IMR-90 (cell line): ENCODE measurements at regions not wholly inside any gene's neighbourhood (a gene's known extent, or its start where the extent isn't known, plus 50 kb on each side); places are given as distances from the start of the nearest gene placed in this dataset.

Source experiments
- ATAC-seq: fragments of 200-7000 bp; cut with Tn5 transposase; 2 replicates; pipeline ENCODE4 v1.9.1; 2020; ENCODE audit warnings: low read depth, mild to moderate bottlenecking, moderate library complexity
- BruUV-seq: library from RNA; stranded (reverse); fragments of 400-500 nt; replicated peaks from 2 replicates; lab custom pipeline; 2021; lab: Mats Ljungman, UMichigan
- CTCF ChIA-PET: fragments of 300-600 bp; formaldehyde crosslinking; extraction: SDS; loops from one replicate; lab custom pipeline; 2021; ENCODE audit warnings: antibody characterized with exemption; lab: Yijun Ruan, JAX
- POLR2A ChIA-PET: fragments of 300-600 bp; sonication (Branson Sonifier 250); formaldehyde crosslinking; loops from one replicate; lab custom pipeline; 2022; ENCODE audit warnings: antibody characterized with exemption; ENCODE audit not compliant: unreplicated experiment; lab: Charles Lee
- DNase-seq: peaks from one replicate; pipeline ENCODE4 v3.0.0; 2013
- H2AFZ ChIP-seq: replicated peaks from 2 replicates; pipeline ENCODE3; 2013; ENCODE audit warnings: low read length, mild to moderate bottlenecking; ENCODE audit not compliant: poor library complexity
- H2AK5ac ChIP-seq: 2 replicates; pipeline ENCODE4 v1.6.1; 2013; ENCODE audit warnings: low read depth, low read length, inconsistent platforms
- H2AK9ac ChIP-seq: replicated peaks from 2 replicates; pipeline ENCODE3; 2013; ENCODE audit warnings: mild to moderate bottlenecking, low read depth, low read length, moderate library complexity; ENCODE audit not compliant: poor library complexity
- H2BK120ac ChIP-seq: 2 replicates; pipeline ENCODE4 v1.6.1; 2013; ENCODE audit warnings: low read depth, low read length, inconsistent platforms
- H2BK15ac ChIP-seq: 3 replicates; pipeline ENCODE4 v1.6.1; 2013; ENCODE audit warnings: low read depth, low read length, inconsistent platforms
- H2BK20ac ChIP-seq: 2 replicates; pipeline ENCODE4 v1.6.1; 2013; ENCODE audit warnings: low read depth, mild to moderate bottlenecking, inconsistent platforms, low read length, moderate library complexity
- H2BK5ac ChIP-seq: 2 replicates; pipeline ENCODE4 v1.6.1; 2013; ENCODE audit warnings: mild to moderate bottlenecking, low read depth, low read length, inconsistent platforms; ENCODE audit not compliant: poor library complexity, severe bottlenecking
- H3K14ac ChIP-seq: replicated peaks from 2 replicates; pipeline ENCODE4 v1.6.1; 2013; ENCODE audit warnings: low read depth, low read length, inconsistent platforms
- H3K18ac ChIP-seq: 2 replicates; pipeline ENCODE4 v1.6.1; 2013; ENCODE audit warnings: low read depth, low read length, control low read depth
- H3K23ac ChIP-seq: 2 replicates; pipeline ENCODE4 v1.6.1; 2013; ENCODE audit warnings: low read depth, low read length, inconsistent platforms
- H3K27ac ChIP-seq: 2 replicates; pipeline ENCODE4 v1.5.1; 2013; ENCODE audit warnings: mild to moderate bottlenecking, control low read depth, low read length; ENCODE audit not compliant: insufficient read depth
- H3K27me3 ChIP-seq: 2 replicates; pipeline ENCODE4 v1.6.1; 2013; ENCODE audit warnings: low read length; ENCODE audit not compliant: control insufficient read depth, insufficient read depth
- H3K36me3 ChIP-seq: 2 replicates; pipeline ENCODE4 v1.6.1; 2013; ENCODE audit warnings: low read length, mixed read lengths; ENCODE audit not compliant: control insufficient read depth, insufficient read depth
- H3K4ac ChIP-seq: 2 replicates; pipeline ENCODE4 v1.6.1; 2013; ENCODE audit warnings: low read depth, low read length, inconsistent platforms
- H3K4me1 ChIP-seq: 2 replicates; pipeline ENCODE4 v1.6.1; 2013; ENCODE audit warnings: low read length, mixed read lengths; ENCODE audit not compliant: control insufficient read depth, insufficient read depth
- H3K4me2 ChIP-seq: 2 replicates; pipeline ENCODE4 v1.6.1; 2013; ENCODE audit warnings: low read depth, mild to moderate bottlenecking, control low read depth, low read length, moderate library complexity
- H3K4me3 ChIP-seq: 2 replicates; pipeline ENCODE4 v1.5.1; 2013; ENCODE audit warnings: low read depth, mild to moderate bottlenecking, control low read depth, low read length, moderate library complexity; ENCODE audit not compliant: insufficient read depth
- H3K56ac ChIP-seq: 2 replicates; pipeline ENCODE4 v1.6.1; 2013; ENCODE audit warnings: low read length, inconsistent platforms; ENCODE audit not compliant: insufficient read depth; ENCODE audit errors: extremely low read depth
- H3K79me1 ChIP-seq, 2 experiments: 2 replicates each; pipeline ENCODE4 v1.6.1; 2013; ENCODE audit warnings: low read length in 2 of 2, inconsistent platforms in 1 of 2, low read depth in 1 of 2
- H3K9ac ChIP-seq: 2 replicates; pipeline ENCODE4 v1.6.1; 2013; ENCODE audit warnings: low read depth, low read length, control low read depth
- H3K9me1 ChIP-seq: 2 replicates; pipeline ENCODE4 v1.6.1; 2013; ENCODE audit warnings: low read length, inconsistent platforms; ENCODE audit not compliant: insufficient read depth
- H3K9me3 ChIP-seq: 2 replicates; pipeline ENCODE4 v1.6.1; 2013; ENCODE audit warnings: low read length; ENCODE audit not compliant: control insufficient read depth, insufficient read depth
- H4K20me1 ChIP-seq: 2 replicates; pipeline ENCODE4 v1.6.1; 2013; ENCODE audit warnings: low read length, inconsistent platforms; ENCODE audit not compliant: insufficient read depth
- H4K5ac ChIP-seq: 2 replicates; pipeline ENCODE4 v1.6.1; 2013; ENCODE audit warnings: mild to moderate bottlenecking, low read depth, low read length, control low read depth
- H4K8ac ChIP-seq, 2 experiments: 2 replicates each; pipeline ENCODE4 v1.6.1; 2013; ENCODE audit warnings: low read depth in 2 of 2, low read length in 2 of 2, control low read depth in 1 of 2, inconsistent platforms in 1 of 2
- H4K91ac ChIP-seq: 2 replicates; pipeline ENCODE4 v1.6.1; 2013; ENCODE audit warnings: low read depth, low read length, inconsistent platforms; ENCODE audit not compliant: insufficient read depth
- CEBPB ChIP-seq: IDR thresholded peaks from 2 replicates; pipeline ENCODE4 v1.6.1; 2012; ENCODE audit warnings: low read depth, low read length, improper control_type of control experiment
- CHD1 ChIP-seq: IDR thresholded peaks from 2 replicates; pipeline ENCODE4 v1.6.1; 2012; ENCODE audit warnings: low read depth, low read length, improper control_type of control experiment
- POLR2A ChIP-seq: IDR thresholded peaks from 2 replicates; pipeline ENCODE4 v1.6.1; 2012; ENCODE audit warnings: mild to moderate bottlenecking, low read depth, low read length
- WGBS, 2 experiments: methylation state at CpG; one replicate each; pipeline versions ENCODE4 v1.1.5 to v1.1.7; 2013; ENCODE audit warnings: missing lambda C conversion rate in 2 of 2; ENCODE audit not compliant: insufficient read length in 1 of 2; ENCODE audit errors: extremely low coverage in 2 of 2; 5-methylcytosine and 5-hydroxymethylcytosine counted together
- dilution Hi-C: fragments of 300-500 bp; cut with HindIII; formaldehyde crosslinking; loops from one replicate; pipeline ENCODE4 v1.14.3; 2018; ENCODE audit warnings: low sequenced_read_pairs; ENCODE audit not compliant: unreplicated experiment
- in situ Hi-C: fragments of 300-500 bp; cut with MboI; formaldehyde crosslinking; loops from 3 replicates; pipeline ENCODE4 v1.14.3; 2019; ENCODE audit warnings: low sequenced_read_pairs, inconsistent platforms, mixed read lengths
- intact Hi-C: fragments of 100-400 bp; cut with micrococcal nuclease; formaldehyde crosslinking; loops from 2 replicates; pipeline ENCODE4 v1.10.0; 2022
- TF ChIP-seq, protein P1 (sequence below): conservative IDR thresholded peaks from 2 replicates; pipeline ENCODE4 v1.5.1; 2012; ENCODE audit warnings: mild to moderate bottlenecking, low read depth, low read length, improper control_type of control experiment

DNA sequence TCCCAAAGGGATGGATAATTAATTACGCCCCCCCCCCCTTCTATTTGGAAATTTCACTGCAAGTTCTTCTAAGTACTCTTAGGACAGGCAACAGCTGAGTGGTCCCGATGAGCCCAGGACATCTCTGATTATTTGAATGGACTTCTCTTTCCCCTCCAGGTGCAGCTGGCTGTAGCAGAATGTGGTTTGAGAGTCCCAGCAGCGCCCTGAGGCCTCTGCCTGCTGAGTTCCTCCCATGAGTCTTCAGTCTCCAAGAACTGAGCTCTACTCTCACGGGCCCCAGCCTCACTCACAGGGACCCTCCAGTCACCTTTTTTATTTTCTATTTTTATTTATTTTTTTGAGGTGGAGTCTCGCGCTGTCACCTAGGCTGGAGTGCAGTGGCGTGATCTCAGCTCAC lies 63.6 kb upstream of the SFMBT2 start:
- no peak for ATAC-seq
- Histone ChIP-seq H3K4me1 (no peaks in the 10 kb centered on the region), H3K56ac (no peak overlapping the region), H3K9ac (no peak overlapping the region), H3K4ac (no peak overlapping the region), H3K4me2 (no peak overlapping the region), H3K27me3 (no peaks in the 10 kb centered on the region), H3K18ac (no peak overlapping the region), H4K20me1 (no peaks in the 10 kb centered on the region), H4K8ac (no peak overlapping the region), H2AFZ (no peak overlapping the region), H2BK20ac (no peak overlapping the region), H3K23ac (no peak overlapping the region), H3K14ac (no peak overlapping the region), H3K36me3 (no peaks in the 10 kb centered on the region), H2AK9ac (no peak overlapping the region), H3K9me1 (no peaks in the 10 kb centered on the region), H4K5ac (no peak overlapping the region), H2AK5ac (no peak overlapping the region), H2BK5ac (no peak overlapping the region), H3K4me3 (no peak overlapping the region), H2BK120ac (no peak overlapping the region), H4K91ac (no peak overlapping the region), H3K27ac (no peak overlapping the region), H2BK15ac (no peak overlapping the region), H3K79me1 (no peaks in the 10 kb centered on the region), H3K9me3 (no peaks in the 10 kb centered on the region)
- in situ Hi-C loops (no loop called here), dilution Hi-C loops (no loop called here), intact Hi-C loops (no loop called here)
- ChIA-PET CTCF (no interaction called here), POLR2A (no interaction called here)
- no peak for TF ChIP-seq CEBPB
- TF ChIP-seq CHD1, result no peak
- TF ChIP-seq, protein P1, sequence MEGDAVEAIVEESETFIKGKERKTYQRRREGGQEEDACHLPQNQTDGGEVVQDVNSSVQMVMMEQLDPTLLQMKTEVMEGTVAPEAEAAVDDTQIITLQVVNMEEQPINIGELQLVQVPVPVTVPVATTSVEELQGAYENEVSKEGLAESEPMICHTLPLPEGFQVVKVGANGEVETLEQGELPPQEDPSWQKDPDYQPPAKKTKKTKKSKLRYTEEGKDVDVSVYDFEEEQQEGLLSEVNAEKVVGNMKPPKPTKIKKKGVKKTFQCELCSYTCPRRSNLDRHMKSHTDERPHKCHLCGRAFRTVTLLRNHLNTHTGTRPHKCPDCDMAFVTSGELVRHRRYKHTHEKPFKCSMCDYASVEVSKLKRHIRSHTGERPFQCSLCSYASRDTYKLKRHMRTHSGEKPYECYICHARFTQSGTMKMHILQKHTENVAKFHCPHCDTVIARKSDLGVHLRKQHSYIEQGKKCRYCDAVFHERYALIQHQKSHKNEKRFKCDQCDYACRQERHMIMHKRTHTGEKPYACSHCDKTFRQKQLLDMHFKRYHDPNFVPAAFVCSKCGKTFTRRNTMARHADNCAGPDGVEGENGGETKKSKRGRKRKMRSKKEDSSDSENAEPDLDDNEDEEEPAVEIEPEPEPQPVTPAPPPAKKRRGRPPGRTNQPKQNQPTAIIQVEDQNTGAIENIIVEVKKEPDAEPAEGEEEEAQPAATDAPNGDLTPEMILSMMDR, result no peak
- no peak for TF ChIP-seq POLR2A
- no peak for DNase-seq
- BruUV-seq, result no TSS peak
- no CpG with 5 or more reads among the region's 7 CpGs for WGBS, 2 experiments
